ENCODE measurements at regions not wholly inside any gene's neighbourhood (a gene's known extent, or its start where the extent isn't known, plus 50 kb on each side); places are given as distances from the start of the nearest gene placed in this dataset.

DNA sequence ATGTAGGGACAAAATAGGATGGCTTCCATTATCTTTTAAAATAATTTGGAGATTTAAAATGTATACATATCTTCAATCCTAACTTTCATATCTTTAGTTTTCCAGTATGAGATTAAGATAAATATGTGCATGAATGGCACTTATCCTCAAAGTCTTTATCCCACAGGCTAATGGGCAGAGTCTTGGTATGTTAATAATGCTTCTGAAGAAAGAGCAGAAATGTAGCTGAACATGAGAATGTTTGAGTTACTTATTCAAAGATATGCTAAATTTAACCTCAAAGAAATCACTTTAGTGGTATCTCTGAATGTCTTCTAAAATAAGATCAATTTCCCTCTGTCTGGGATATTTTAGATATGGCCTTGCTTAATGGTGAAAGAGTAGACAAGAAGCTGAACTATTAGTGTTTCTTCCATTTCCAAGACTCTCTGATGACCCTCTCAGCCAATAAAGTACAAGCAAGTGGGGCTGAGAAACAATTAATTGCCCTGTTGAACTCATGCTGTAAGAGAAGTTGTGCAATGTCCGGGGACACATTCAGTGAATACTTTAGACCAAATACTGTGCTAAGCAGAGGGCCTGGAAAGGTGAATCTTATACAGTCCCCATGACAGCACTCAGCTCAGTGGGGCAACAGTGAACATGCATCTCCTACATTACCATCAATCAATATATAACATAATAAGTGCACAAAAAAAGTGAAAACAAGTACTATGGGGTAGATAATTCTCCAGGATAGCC lies 50.0 kb upstream of the ADAMTSL1 start:
- ChIA-PET POLR2A (no interaction called here), RAD21 (ENCODE audit: unreplicated experiment) (no interaction called here), SMC1A (ENCODE audit: uncharacterized antibody, unreplicated experiment) (interaction anchor here (0.8 kb wide), 1 partner anchor 1011 kb away, joined by 3 read pairs; no protein-coding TSS in a partner anchor), CTCF (no interaction called here)
- FAIRE-seq (no peak), DNase-seq (ENCODE audit: low read depth, low spot score) (no peak), ATAC-seq (no peak)
- TF ChIP-seq FOXM1 (IDR thresholded peaks at IDR 0.05; ENCODE audit: low read depth, low read length) (no peak), CBFB (IDR thresholded peaks at IDR 0.05; ENCODE audit: low read depth) (no peak), STAT3 (IDR thresholded peaks at IDR 0.05; ENCODE audit: low read depth, low read length) (no peak), MEF2A (IDR thresholded peaks at IDR 0.05; ENCODE audit: insufficient read depth, low read depth, low read length) (no peak), FOS (IDR thresholded peaks at IDR 0.05; ENCODE audit: borderline replicate concordance, extremely low read depth, insufficient read length) (no peak), PAX5 (IDR thresholded peaks at IDR 0.05; ENCODE audit: borderline replicate concordance, low read depth, low read length) (no peak), EP300 (IDR thresholded peaks at IDR 0.05; ENCODE audit: borderline replicate concordance in 1 of 2, control insufficient read depth in 1 of 2, low read depth in 2 of 2, low read length in 2 of 2) (no peak), POLR2AphosphoS2 (IDR thresholded peaks at IDR 0.05; ENCODE audit: low read depth, low read length) (no peak), TBL1XR1 (IDR thresholded peaks at IDR 0.05; ENCODE audit: low read depth, low read length) (no peak), NR2F1 (conservative IDR thresholded peaks at IDR 0.05) (no peak), STAT1 (conservative IDR thresholded peaks at IDR 0.05) (no peak), IRF4 (IDR thresholded peaks at IDR 0.05; ENCODE audit: low read depth, low read length) (no peak), EED (IDR thresholded peaks at IDR 0.05; ENCODE audit: low read depth) (no peak), CREM (IDR thresholded peaks at IDR 0.05; ENCODE audit: low read depth) (no peak)
- TF ChIP-seq, protein P1, sequence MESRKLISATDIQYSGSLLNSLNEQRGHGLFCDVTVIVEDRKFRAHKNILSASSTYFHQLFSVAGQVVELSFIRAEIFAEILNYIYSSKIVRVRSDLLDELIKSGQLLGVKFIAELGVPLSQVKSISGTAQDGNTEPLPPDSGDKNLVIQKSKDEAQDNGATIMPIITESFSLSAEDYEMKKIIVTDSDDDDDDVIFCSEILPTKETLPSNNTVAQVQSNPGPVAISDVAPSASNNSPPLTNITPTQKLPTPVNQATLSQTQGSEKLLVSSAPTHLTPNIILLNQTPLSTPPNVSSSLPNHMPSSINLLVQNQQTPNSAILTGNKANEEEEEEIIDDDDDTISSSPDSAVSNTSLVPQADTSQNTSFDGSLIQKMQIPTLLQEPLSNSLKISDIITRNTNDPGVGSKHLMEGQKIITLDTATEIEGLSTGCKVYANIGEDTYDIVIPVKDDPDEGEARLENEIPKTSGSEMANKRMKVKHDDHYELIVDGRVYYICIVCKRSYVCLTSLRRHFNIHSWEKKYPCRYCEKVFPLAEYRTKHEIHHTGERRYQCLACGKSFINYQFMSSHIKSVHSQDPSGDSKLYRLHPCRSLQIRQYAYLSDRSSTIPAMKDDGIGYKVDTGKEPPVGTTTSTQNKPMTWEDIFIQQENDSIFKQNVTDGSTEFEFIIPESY (IDR thresholded peaks at IDR 0.05) = no peak
- TF ChIP-seq, protein P2, sequence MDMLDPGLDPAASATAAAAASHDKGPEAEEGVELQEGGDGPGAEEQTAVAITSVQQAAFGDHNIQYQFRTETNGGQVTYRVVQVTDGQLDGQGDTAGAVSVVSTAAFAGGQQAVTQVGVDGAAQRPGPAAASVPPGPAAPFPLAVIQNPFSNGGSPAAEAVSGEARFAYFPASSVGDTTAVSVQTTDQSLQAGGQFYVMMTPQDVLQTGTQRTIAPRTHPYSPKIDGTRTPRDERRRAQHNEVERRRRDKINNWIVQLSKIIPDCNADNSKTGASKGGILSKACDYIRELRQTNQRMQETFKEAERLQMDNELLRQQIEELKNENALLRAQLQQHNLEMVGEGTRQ (IDR thresholded peaks at IDR 0.05; ENCODE audit: borderline replicate concordance, low read depth, low read length) = no peak
- in situ Hi-C loops (cut with MboI) (no loop called here), intact Hi-C loops (cut with micrococcal nuclease; ENCODE audit: unreplicated experiment) (loop anchor here (1.0 kb wide), 1 partner anchor 37 kb away; no protein-coding TSS in a partner anchor)
- no peaks in the 10 kb centered on the region for H3K9me3 ChIP-seq (replicated peaks; ENCODE audit: control insufficient read depth, insufficient read depth, low read length)
- H3K79me2 ChIP-seq (ENCODE audit: control insufficient read depth, insufficient read depth, low read length) = no peaks in the 10 kb centered on the region
- H3K4me1 ChIP-seq (ENCODE audit: control insufficient read depth, insufficient read depth, low read length) = no peaks in the 10 kb centered on the region
- WGBS (ENCODE audit: insufficient coverage, insufficient replicate concordance, low lambda C conversion rate, missing lambda C conversion rate) = 7% methylated on average over 1 of the region's 1 CpG
- no peak overlapping the region for H2AFZ ChIP-seq (ENCODE audit: control insufficient read depth, low read depth, low read length)
- no TSS peak for BruUV-seq (replicated peaks)
- H3K4me3 ChIP-seq = no peak overlapping the region
- H3K36me3 ChIP-seq (ENCODE audit: control insufficient read depth in 2 of 2, insufficient read depth in 2 of 2, low read length in 1 of 2) = no peaks in the 10 kb centered on the region
- no peaks in the 10 kb centered on the region for H4K20me1 ChIP-seq (ENCODE audit: control insufficient read depth, insufficient read depth)
- no peak overlapping the region for H3K4me2 ChIP-seq (ENCODE audit: control insufficient read depth, insufficient read depth)
- no peak overlapping the region for H3K27ac ChIP-seq (ENCODE audit: control insufficient read depth, insufficient read depth)
- no peaks in the 10 kb centered on the region for H3K27me3 ChIP-seq (replicated peaks in 1 of 2; ENCODE audit: control insufficient read depth in 2 of 2, insufficient read depth in 2 of 2, low read length in 1 of 2)
- H3K9ac ChIP-seq (ENCODE audit: control insufficient read depth, insufficient read depth, low read length) = no peak overlapping the region
